B cell (primary cell): ENCODE measurements at regions not wholly inside any gene's neighbourhood (a gene's known extent, or its start where the extent isn't known, plus 50 kb on each side); places are given as distances from the start of the nearest gene placed in this dataset.

Experiments used
- ATAC-seq: fragments of 200-7000 bp; cut with Tn5 transposase; one replicate; pipeline ENCODE4 v1.10.0; 2021; ENCODE audit warnings: low read depth, mild to moderate bottlenecking, moderate number of reproducible peaks, moderate library complexity
- CTCF ChIA-PET: fragments of 350-600 bp; sonication (Branson Sonifier 250); formaldehyde crosslinking; loops from one replicate; lab custom pipeline; 2021; ENCODE audit warnings: antibody characterized with exemption, inconsistent platforms; lab: Charles Lee
- POLR2A ChIA-PET: fragments of 350-600 bp; sonication (Branson Sonifier 250); formaldehyde crosslinking; loops from one replicate; lab custom pipeline; 2021; ENCODE audit warnings: antibody characterized with exemption; lab: Charles Lee
- DNase-seq: peaks from one replicate; pipeline ENCODE4 v3.0.0; 2013
- H2AFZ ChIP-seq: 2 replicates; pipeline ENCODE4 v1.6.1; 2012; ENCODE audit warnings: mild to moderate bottlenecking, low read depth, low read length; ENCODE audit not compliant: insufficient read depth, poor library complexity, severe bottlenecking
- H3K27ac ChIP-seq, 2 donors: 1 replicate in 1 of 2; 2 replicates in 1 of 2; pipeline ENCODE4 v1.5.1; 2012 to 2013; ENCODE audit warnings: low read length in 2 of 2, mild to moderate bottlenecking in 2 of 2, moderate library complexity in 1 of 2
- H3K27me3 ChIP-seq, 4 experiments: fragments of 200-600 bp in 1 of 4; sonication (generic) in 1 of 4; replicated peaks in 1 of 4; 1 replicate in 2 of 4; 2 replicates in 2 of 4; pipeline versions ENCODE4 v1.6.1 to v1.7.0; 2013 to 2016; ENCODE audit warnings: low read length in 3 of 4, mild to moderate bottlenecking in 2 of 4, mixed read lengths in 1 of 4, moderate library complexity in 1 of 4; ENCODE audit not compliant: insufficient read depth in 4 of 4, control insufficient read depth in 3 of 4; ENCODE audit errors: control extremely low read depth in 1 of 4
- H3K36me3 ChIP-seq, 2 experiments: replicated peaks in 1 of 2; 1 replicate in 1 of 2; 2 replicates in 1 of 2; pipeline versions ENCODE4 v1.6.1 to v1.7.1; 2013; ENCODE audit warnings: low read length in 1 of 2; ENCODE audit not compliant: insufficient read depth in 2 of 2, control insufficient read depth in 1 of 2; ENCODE audit errors: control extremely low read depth in 1 of 2, extremely low read depth in 1 of 2
- H3K4me1 ChIP-seq, 2 donors: fragments of 200-600 bp in 1 of 2; sonication (generic) in 1 of 2; 1 replicate in 1 of 2; 2 replicates in 1 of 2; pipeline versions ENCODE4 v1.5.1 to v1.6.1; 2013 to 2017; ENCODE audit warnings: low read length in 2 of 2; ENCODE audit not compliant: control insufficient read depth in 2 of 2, insufficient read depth in 2 of 2
- H3K4me2 ChIP-seq: replicated peaks from 2 replicates; pipeline ENCODE3; 2012; ENCODE audit warnings: mild to moderate bottlenecking, low read depth, low read length; ENCODE audit not compliant: poor library complexity, severe bottlenecking
- H3K4me3 ChIP-seq, 5 experiments: fragments of 200-600 bp in 1 of 5; sonication (generic) in 1 of 5; 1 replicate in 3 of 5; 2 replicates in 2 of 5; pipeline versions ENCODE4 v1.5.1 to v1.7.0; 2011 to 2016; ENCODE audit warnings: low read length in 4 of 5, mild to moderate bottlenecking in 4 of 5, low read depth in 2 of 5, control low read depth in 1 of 5, moderate library complexity in 1 of 5; ENCODE audit not compliant: insufficient read depth in 1 of 5; ENCODE audit errors: control extremely low read depth in 1 of 5, extremely low read depth in 1 of 5
- H3K79me2 ChIP-seq: fragments of 200-600 bp; sonication (generic); one replicate; pipeline ENCODE4 v1.6.0; 2016; ENCODE audit warnings: low read length; ENCODE audit not compliant: control insufficient read depth, insufficient read depth
- H3K9ac ChIP-seq: fragments of 200-600 bp; sonication (generic); 2 replicates; pipeline ENCODE4 v1.6.1; 2017; ENCODE audit warnings: mild to moderate bottlenecking, low read length, moderate library complexity
- H3K9me3 ChIP-seq, 3 donors: one replicate each; pipeline versions ENCODE4 v1.6.1 to v1.7.1; 2013; ENCODE audit warnings: low read length in 2 of 3; ENCODE audit not compliant: control insufficient read depth in 2 of 3, insufficient read depth in 1 of 3; ENCODE audit errors: control extremely low read depth in 1 of 3
- H4K20me1 ChIP-seq: 2 replicates; pipeline ENCODE4 v1.6.0; 2012; ENCODE audit warnings: mild to moderate bottlenecking, low read length; ENCODE audit not compliant: insufficient read depth, control insufficient read depth, poor library complexity, severe bottlenecking
- H3K27ac Mint-ChIP-seq: one replicate; pipeline ENCODE4 v1.8.0; 2021; ENCODE audit warnings: mixed read lengths
- H3K27me3 Mint-ChIP-seq: one replicate; pipeline ENCODE4 v1.8.0; 2021; ENCODE audit warnings: mixed read lengths
- H3K4me1 Mint-ChIP-seq: one replicate; pipeline ENCODE4 v1.8.0; 2021; ENCODE audit warnings: mixed read lengths
- H3K4me3 Mint-ChIP-seq: one replicate; pipeline ENCODE4 v1.8.0; 2021; ENCODE audit warnings: mixed read lengths
- H3K9me3 Mint-ChIP-seq: one replicate; pipeline ENCODE4 v1.8.0; 2022; ENCODE audit warnings: mixed read lengths; ENCODE audit not compliant: insufficient read depth
- EZH2 ChIP-seq: IDR thresholded peaks from 2 replicates; pipeline ENCODE4 v1.6.1; 2012; ENCODE audit warnings: borderline replicate concordance, low read depth, mild to moderate bottlenecking, moderate library complexity, low read length; ENCODE audit not compliant: insufficient read depth, poor library complexity, severe bottlenecking
- WGBS: methylation state at CpG from one replicate; pipeline ENCODE4 v1.1.5; 2013; ENCODE audit warnings: missing lambda C conversion rate; ENCODE audit not compliant: insufficient coverage; 5-methylcytosine and 5-hydroxymethylcytosine counted together
- intact Hi-C: fragments of 100-400 bp; cut with micrococcal nuclease; formaldehyde crosslinking; loops from one replicate; pipeline ENCODE4 v1.10.0; 2022
- TF ChIP-seq, protein P1 (sequence below): fragments of 200-600 bp; IDR thresholded peaks from one replicate; pipeline ENCODE4 v1.8.0; 2022; ENCODE audit warnings: antibody characterized with exemption, mild to moderate bottlenecking

DNA sequence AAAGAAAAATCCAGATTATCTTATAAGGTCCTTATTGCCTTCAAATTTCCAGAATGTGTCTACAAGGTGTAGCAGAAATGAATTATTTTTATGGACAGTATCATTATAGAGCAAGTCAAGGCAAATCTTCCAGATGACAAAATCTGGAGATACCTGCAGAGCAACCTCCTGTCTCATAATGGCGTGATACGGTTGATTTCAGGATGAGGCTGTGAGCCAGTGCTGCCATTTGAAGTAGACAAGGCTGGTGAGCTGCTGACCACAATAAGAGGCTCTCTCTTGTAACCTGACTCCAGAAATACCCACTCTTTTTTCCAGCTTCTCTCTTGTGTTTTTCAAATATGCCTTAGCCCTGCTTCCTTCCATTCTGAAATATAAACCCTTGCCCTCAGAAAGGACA, 108.2 kb downstream of the HTR1A start:
- Histone ChIP-seq H3K9ac (no peak overlapping the region), H3K4me3 (no peak overlapping the region), H3K27ac (no peak overlapping the region), H3K4me2 (no peak overlapping the region), H3K27me3 (no peaks in the 10 kb centered on the region), H2AFZ (no peak overlapping the region), H3K4me1 (no peaks in the 10 kb centered on the region), H3K36me3 (no peaks in the 10 kb centered on the region), H4K20me1 (no peaks in the 10 kb centered on the region), H3K9me3 (no peaks in the 10 kb centered on the region), H3K79me2 (no peaks in the 10 kb centered on the region)
- ATAC-seq (no peak), DNase-seq (no peak)
- 94% methylated on average over 2 of the region's 2 CpGs for WGBS
- no peak overlapping the region for H3K27ac Mint-ChIP-seq
- ChIA-PET POLR2A (no interaction called here), CTCF (no interaction called here)
- TF ChIP-seq, protein P1, sequence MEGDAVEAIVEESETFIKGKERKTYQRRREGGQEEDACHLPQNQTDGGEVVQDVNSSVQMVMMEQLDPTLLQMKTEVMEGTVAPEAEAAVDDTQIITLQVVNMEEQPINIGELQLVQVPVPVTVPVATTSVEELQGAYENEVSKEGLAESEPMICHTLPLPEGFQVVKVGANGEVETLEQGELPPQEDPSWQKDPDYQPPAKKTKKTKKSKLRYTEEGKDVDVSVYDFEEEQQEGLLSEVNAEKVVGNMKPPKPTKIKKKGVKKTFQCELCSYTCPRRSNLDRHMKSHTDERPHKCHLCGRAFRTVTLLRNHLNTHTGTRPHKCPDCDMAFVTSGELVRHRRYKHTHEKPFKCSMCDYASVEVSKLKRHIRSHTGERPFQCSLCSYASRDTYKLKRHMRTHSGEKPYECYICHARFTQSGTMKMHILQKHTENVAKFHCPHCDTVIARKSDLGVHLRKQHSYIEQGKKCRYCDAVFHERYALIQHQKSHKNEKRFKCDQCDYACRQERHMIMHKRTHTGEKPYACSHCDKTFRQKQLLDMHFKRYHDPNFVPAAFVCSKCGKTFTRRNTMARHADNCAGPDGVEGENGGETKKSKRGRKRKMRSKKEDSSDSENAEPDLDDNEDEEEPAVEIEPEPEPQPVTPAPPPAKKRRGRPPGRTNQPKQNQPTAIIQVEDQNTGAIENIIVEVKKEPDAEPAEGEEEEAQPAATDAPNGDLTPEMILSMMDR, result no peak
- no peak for TF ChIP-seq EZH2
- H3K9me3 Mint-ChIP-seq, result peaks cover 8% of the 10 kb centered on the region
- no peaks in the 10 kb centered on the region for H3K4me1 Mint-ChIP-seq
- intact Hi-C loops, result no loop called here
- no peaks in the 10 kb centered on the region for H3K27me3 Mint-ChIP-seq
- no peak overlapping the region for H3K4me3 Mint-ChIP-seq

DNA sequence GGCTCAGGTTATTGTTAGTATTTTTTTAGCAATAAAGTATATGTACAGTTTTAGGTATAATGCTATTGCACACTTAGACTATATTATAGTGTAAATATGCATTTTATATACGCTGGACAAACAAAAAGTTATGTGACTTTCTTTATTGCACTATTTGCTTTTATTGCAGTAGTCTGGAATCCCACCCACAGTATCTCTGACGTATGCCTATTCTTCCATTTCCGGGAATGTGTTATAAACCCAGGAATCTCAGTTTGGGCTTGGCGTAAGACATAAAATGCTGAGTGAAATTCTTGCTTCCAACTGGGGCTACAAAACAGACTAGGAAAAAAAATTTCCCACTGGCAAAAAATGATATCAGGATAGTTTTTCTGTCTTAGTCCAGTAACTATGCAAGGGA, 119.1 kb downstream of the HTR1A start:
- no peaks in the 10 kb centered on the region for H3K4me1 Mint-ChIP-seq
- no peak overlapping the region for H3K4me3 Mint-ChIP-seq
- Histone ChIP-seq H4K20me1 (no peaks in the 10 kb centered on the region), H3K79me2 (no peaks in the 10 kb centered on the region), H3K4me3 (no peak overlapping the region), H3K9ac (no peak overlapping the region), H3K9me3 (peaks cover 0 to 2% (median 0%) of the 10 kb centered on the region in 3 donors), H3K27me3 (no peaks in the 10 kb centered on the region), H3K4me1 (no peaks in the 10 kb centered on the region), H3K4me2 (no peak overlapping the region), H3K36me3 (no peaks in the 10 kb centered on the region), H3K27ac (no peak overlapping the region), H2AFZ (no peak overlapping the region)
- intact Hi-C loops, result no loop called here
- ATAC-seq, result no peak
- TF ChIP-seq, protein P1, result no peak
- no peak for TF ChIP-seq EZH2
- WGBS, result 100% methylated on average over 3 of the region's 4 CpGs
- DNase-seq, result no peak
- no peaks in the 10 kb centered on the region for H3K27me3 Mint-ChIP-seq
- ChIA-PET POLR2A (no interaction called here), CTCF (no interaction called here)
- H3K9me3 Mint-ChIP-seq, result peaks cover 2% of the 10 kb centered on the region
- no peak overlapping the region for H3K27ac Mint-ChIP-seq
